Panc1 (cell line): ENCODE measurements at regions not wholly inside any gene's neighbourhood (a gene's known extent, or its start where the extent isn't known, plus 50 kb on each side); places are given as distances from the start of the nearest gene placed in this dataset.

ENCODE experiments used
- POLR2AphosphoS5 ChIP-seq: IDR thresholded peaks from 2 replicates; pipeline ENCODE4 v1.6.1; 2012; ENCODE audit warnings: mild to moderate bottlenecking, low read depth, low read length, moderate library complexity
- SIN3A ChIP-seq: IDR thresholded peaks from 2 replicates; pipeline ENCODE4 v1.6.1; 2012; ENCODE audit warnings: low read depth, mild to moderate bottlenecking, low read length, moderate library complexity, borderline replicate concordance; ENCODE audit not compliant: insufficient read depth
- TF ChIP-seq, protein P1 (sequence below): fragments of 450-650 bp; IDR thresholded peaks from 2 replicates; pipeline ENCODE4 v1.5.1; 2017; ENCODE audit warnings: mild to moderate bottlenecking

DNA sequence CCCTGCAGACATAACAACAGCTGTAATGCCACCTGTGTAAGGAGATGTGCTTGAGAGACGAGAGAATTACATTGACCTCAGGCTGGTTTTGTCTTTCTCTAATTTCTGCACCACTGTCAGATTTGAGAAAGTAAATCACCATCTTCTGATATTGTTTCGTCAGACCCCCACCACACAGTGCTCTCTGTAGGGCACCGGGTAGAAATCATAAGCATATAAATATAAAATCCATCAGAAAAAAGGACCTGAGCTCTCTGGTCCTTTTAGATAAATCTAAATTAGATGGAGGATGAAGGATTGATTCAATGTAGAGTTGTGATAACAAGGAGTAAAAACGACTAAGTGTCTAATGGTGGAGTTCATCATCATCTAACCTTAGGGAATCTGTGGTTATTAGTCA, 1981.0 kb upstream of the PRR20A start:
- TF ChIP-seq, protein P1, sequence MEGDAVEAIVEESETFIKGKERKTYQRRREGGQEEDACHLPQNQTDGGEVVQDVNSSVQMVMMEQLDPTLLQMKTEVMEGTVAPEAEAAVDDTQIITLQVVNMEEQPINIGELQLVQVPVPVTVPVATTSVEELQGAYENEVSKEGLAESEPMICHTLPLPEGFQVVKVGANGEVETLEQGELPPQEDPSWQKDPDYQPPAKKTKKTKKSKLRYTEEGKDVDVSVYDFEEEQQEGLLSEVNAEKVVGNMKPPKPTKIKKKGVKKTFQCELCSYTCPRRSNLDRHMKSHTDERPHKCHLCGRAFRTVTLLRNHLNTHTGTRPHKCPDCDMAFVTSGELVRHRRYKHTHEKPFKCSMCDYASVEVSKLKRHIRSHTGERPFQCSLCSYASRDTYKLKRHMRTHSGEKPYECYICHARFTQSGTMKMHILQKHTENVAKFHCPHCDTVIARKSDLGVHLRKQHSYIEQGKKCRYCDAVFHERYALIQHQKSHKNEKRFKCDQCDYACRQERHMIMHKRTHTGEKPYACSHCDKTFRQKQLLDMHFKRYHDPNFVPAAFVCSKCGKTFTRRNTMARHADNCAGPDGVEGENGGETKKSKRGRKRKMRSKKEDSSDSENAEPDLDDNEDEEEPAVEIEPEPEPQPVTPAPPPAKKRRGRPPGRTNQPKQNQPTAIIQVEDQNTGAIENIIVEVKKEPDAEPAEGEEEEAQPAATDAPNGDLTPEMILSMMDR = no peak
- TF ChIP-seq SIN3A (no peak), POLR2AphosphoS5 (no peak)
